ENCODE measurements at regions not wholly inside any gene's neighbourhood (a gene's known extent, or its start where the extent isn't known, plus 50 kb on each side); places are given as distances from the start of the nearest gene placed in this dataset.

DNA sequence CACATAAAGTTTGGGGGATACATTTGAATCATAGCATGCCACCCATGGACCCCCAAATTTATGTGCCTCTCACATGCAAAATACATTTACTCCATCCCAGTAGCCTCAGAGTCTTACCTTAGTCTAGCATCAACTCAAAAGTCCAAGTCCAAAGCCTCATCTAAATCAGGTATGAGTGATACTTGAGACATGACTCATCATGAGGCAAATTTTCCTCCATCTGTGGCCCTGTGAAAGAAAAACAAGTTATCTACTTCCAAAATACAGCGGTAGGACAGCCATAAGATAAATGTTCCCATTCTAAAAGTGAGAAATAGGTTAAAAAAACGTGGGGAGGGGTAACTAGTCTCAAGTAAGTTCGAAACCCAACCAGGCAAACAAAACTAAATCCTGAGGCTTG is 444.2 kb downstream of the SNAPC1 start:
- Histone ChIP-seq H3K9ac (ENCODE audit: low read depth in 1 of 2, low read length in 2 of 2) (no peak overlapping the region), H3K4me1 (ENCODE audit: control insufficient read depth in 4 of 4, insufficient read depth in 4 of 4, low read length in 3 of 4) (no peaks in the 10 kb centered on the region), H3K9me3 (ENCODE audit: control insufficient read depth in 4 of 4, low read length in 3 of 4) (no peaks in the 10 kb centered on the region), H3K27me3 (ENCODE audit: control insufficient read depth in 4 of 4, insufficient read depth in 4 of 4, low read length in 3 of 4) (no peaks in the 10 kb centered on the region), H3K4me3 (ENCODE audit: low read depth in 1 of 3, low read length in 3 of 3) (no peak overlapping the region), H3K36me3 (ENCODE audit: control insufficient read depth in 4 of 4, insufficient read depth in 3 of 4, low read depth in 1 of 4, low read length in 3 of 4) (no peaks in the 10 kb centered on the region), H3K27ac (ENCODE audit: low read depth in 1 of 2, low read length in 2 of 2) (no peak overlapping the region)
- DNase-seq (ENCODE audit: low spot score) = no peak
- 48% methylated on average over 3 of the region's 3 CpGs for WGBS
- TF ChIP-seq ZBTB33 (IDR thresholded peaks at IDR 0.05) (no peak), ATF3 (IDR thresholded peaks at IDR 0.05) (no peak), TAF1 (conservative IDR thresholded peaks at IDR 0.05) (no peak), FOXA2 (IDR thresholded peaks at IDR 0.05) (no peak)

GRCh38 chr14:62209287-62209899 is 447.2 kb downstream of the SNAPC1 start:
- TF ChIP-seq EGR1 (IDR thresholded peaks at IDR 0.05; ENCODE audit: low read depth in 2 of 2) (no peak), REST (IDR thresholded peaks at IDR 0.05) (no peak), FOXA1 (IDR thresholded peaks at IDR 0.05) (no peak), FOXA2 (IDR thresholded peaks at IDR 0.05) (no peak)
- H3K27me3 ChIP-seq (ENCODE audit: control insufficient read depth in 4 of 4, insufficient read depth in 4 of 4, low read length in 3 of 4) = peaks cover 0 to 4% (median 0%) of the 10 kb centered on the region in 4 donors
- H3K4me3 ChIP-seq (ENCODE audit: low read depth in 1 of 3, low read length in 3 of 3) = no peak overlapping the region
- H3K9ac ChIP-seq (ENCODE audit: low read depth in 1 of 2, low read length in 2 of 2) = no peak overlapping the region
- H3K27ac ChIP-seq (ENCODE audit: low read depth in 1 of 2, low read length in 2 of 2) = no peak overlapping the region
- no peaks in the 10 kb centered on the region for H3K4me1 ChIP-seq (ENCODE audit: control insufficient read depth in 4 of 4, insufficient read depth in 4 of 4, low read length in 3 of 4)
- H3K9me3 ChIP-seq (ENCODE audit: control insufficient read depth in 4 of 4, low read length in 3 of 4) = no peaks in the 10 kb centered on the region
- WGBS = 80% methylated on average over 3 of the region's 3 CpGs
- H3K36me3 ChIP-seq (ENCODE audit: control insufficient read depth in 4 of 4, insufficient read depth in 3 of 4, low read depth in 1 of 4, low read length in 3 of 4) = no peaks in the 10 kb centered on the region
- DNase-seq (ENCODE audit: low spot score) = no peak

GRCh38 chr14:62213516-62213915 is 451.3 kb downstream of the SNAPC1 start:
- Histone ChIP-seq H3K27me3 (ENCODE audit: control insufficient read depth in 4 of 4, insufficient read depth in 4 of 4, low read length in 3 of 4) (peaks cover 0 to 4% (median 0%) of the 10 kb centered on the region in 4 donors), H3K9me3 (ENCODE audit: control insufficient read depth in 4 of 4, low read length in 3 of 4) (no peaks in the 10 kb centered on the region), H3K9ac (ENCODE audit: low read depth in 1 of 2, low read length in 2 of 2) (no peak overlapping the region), H3K4me1 (ENCODE audit: control insufficient read depth in 4 of 4, insufficient read depth in 4 of 4, low read length in 3 of 4) (no peaks in the 10 kb centered on the region), H3K4me3 (ENCODE audit: low read depth in 1 of 3, low read length in 3 of 3) (no peak overlapping the region), H3K36me3 (ENCODE audit: control insufficient read depth in 4 of 4, insufficient read depth in 3 of 4, low read depth in 1 of 4, low read length in 3 of 4) (no peaks in the 10 kb centered on the region), H3K27ac (ENCODE audit: low read depth in 1 of 2, low read length in 2 of 2) (no peak overlapping the region)
- DNase-seq (ENCODE audit: low spot score) = no peak
- WGBS = 56% methylated on average over 3 of the region's 3 CpGs
- TF ChIP-seq CTCF (IDR thresholded peaks at IDR 0.05; ENCODE audit: low read depth, low read length, missing input control) = no peak
- no peak for TF ChIP-seq RXRA (IDR thresholded peaks at IDR 0.05)
